A549 (cell line): ENCODE measurements at regions not wholly inside any gene's neighbourhood (a gene's known extent, or its start where the extent isn't known, plus 50 kb on each side); places are given as distances from the start of the nearest gene placed in this dataset.

ENCODE experiments used
- ATAC-seq, 2 experiments: fragments of 200-7000 bp in 1 of 2; fragments of >200 bp in 1 of 2; cut with Nextera tagmentation in 1 of 2; cut with Tn5 transposase in 1 of 2; 3 replicates each; pipeline versions ENCODE4 v1.8.0 to v1.9.1; 2018 to 2020; ENCODE audit warnings: mild to moderate bottlenecking in 1 of 2, moderate library complexity in 1 of 2
- CTCF ChIA-PET: fragments of 300-600 bp; sonication (Branson Sonifier 250); formaldehyde crosslinking; extraction: SDS; loops from one replicate; lab custom pipeline; 2021; ENCODE audit warnings: antibody characterized with exemption, inconsistent platforms; lab: Yijun Ruan, JAX
- POLR2A ChIA-PET: fragments of 350-600 bp; formaldehyde crosslinking; extraction: SDS; loops from one replicate; lab custom pipeline; 2021; ENCODE audit warnings: antibody characterized with exemption, inconsistent platforms; lab: Yijun Ruan, JAX
- DNase-seq, 2 experiments: peaks; one replicate each; pipeline versions ENCODE4 v3.0.0 to v3.0.0-alpha.2; 2011 to 2016; ENCODE audit warnings: low read depth in 1 of 2, low spot score in 1 of 2
- FAIRE-seq: peaks from 2 replicates; lab custom pipeline; 2011; peaks lifted over from hg19 to GRCh38; lab: Jason Lieb, UNC
- H3K27ac ChIP-seq, 2 experiments: fragments of >200 bp; sonication (Bioruptor Twin); formaldehyde crosslinking; 3 replicates each; pipeline ENCODE4 v1.5.1; 2016 to 2017
- H3K4me1 ChIP-seq: fragments of >200 bp; sonication (Bioruptor Twin); formaldehyde crosslinking; 3 replicates; pipeline ENCODE4 v1.6.1; 2016
- H3K4me2 ChIP-seq: fragments of >200 bp; sonication (Bioruptor Twin); formaldehyde crosslinking; 3 replicates; pipeline ENCODE4 v1.6.1; 2016
- H3K4me3 ChIP-seq: fragments of >200 bp; sonication (Bioruptor Twin); formaldehyde crosslinking; 3 replicates; pipeline ENCODE4 v1.5.1; 2016
- H3K9me3 ChIP-seq: fragments of >200 bp; sonication (Bioruptor Twin); formaldehyde crosslinking; 3 replicates; pipeline ENCODE4 v1.6.1; 2016
- BHLHE40 ChIP-seq: IDR thresholded peaks from 2 replicates; pipeline ENCODE4 v1.6.1; 2012; ENCODE audit warnings: low read depth, low read length, inconsistent platforms
- CEBPB ChIP-seq, 2 experiments: fragments of >200 bp in 1 of 2; sonication (Bioruptor Twin) in 1 of 2; formaldehyde crosslinking in 1 of 2; IDR thresholded peaks; 2 replicates each; pipeline ENCODE4 v1.6.1; 2012 to 2016
- EHMT2 ChIP-seq: fragments of 200-600 bp; sonication (generic); IDR thresholded peaks from 2 replicates; pipeline ENCODE4 v1.6.1; 2016; ENCODE audit warnings: antibody characterized with exemption, low read depth, mild to moderate bottlenecking, moderate library complexity
- EP300 ChIP-seq, 2 experiments: fragments of >200 bp; sonication (Bioruptor Twin); formaldehyde crosslinking; IDR thresholded peaks; 2 replicates in 1 of 2; 3 replicates in 1 of 2; pipeline ENCODE4 v1.6.1; 2016 to 2017
- FOSB ChIP-seq: fragments of 250-450 bp; sonication (Bioruptor Pico); IDR thresholded peaks from 2 replicates; pipeline ENCODE4 v1.5.0; 2020; ENCODE audit warnings: mild to moderate bottlenecking, moderate library complexity
- FOSL2 ChIP-seq, 2 experiments: fragments of 450-650 bp in 1 of 2; fragments of >200 bp in 1 of 2; sonication (Bioruptor Twin) in 1 of 2; formaldehyde crosslinking; IDR thresholded peaks; 2 replicates each; pipeline versions ENCODE4 v1.5.0 to v1.6.1; 2016 to 2020; ENCODE audit warnings: mild to moderate bottlenecking in 1 of 2, moderate library complexity in 1 of 2
- HDAC2 ChIP-seq: fragments of 200-600 bp; sonication (generic); IDR thresholded peaks from 2 replicates; pipeline ENCODE4 v1.6.1; 2016
- HOXA7 ChIP-seq: fragments of 250-450 bp; sonication (Bioruptor Pico); IDR thresholded peaks from 2 replicates; pipeline ENCODE4 v1.5.0; 2020; ENCODE audit warnings: mild to moderate bottlenecking, moderate library complexity
- JUN ChIP-seq, 2 experiments: fragments of >200 bp; sonication (Bioruptor Twin); formaldehyde crosslinking; IDR thresholded peaks; 2 replicates in 1 of 2; 3 replicates in 1 of 2; pipeline ENCODE4 v1.6.1; 2016 to 2017
- KDM5A ChIP-seq: fragments of 200-600 bp; sonication (generic); IDR thresholded peaks from 2 replicates; pipeline ENCODE4 v1.6.1; 2016; ENCODE audit warnings: antibody characterized with exemption, mild to moderate bottlenecking
- MAFK ChIP-seq: fragments of 450-650 bp; IDR thresholded peaks from 2 replicates; pipeline ENCODE4 v1.6.1; 2014; ENCODE audit not compliant: partially characterized antibody
- MAZ ChIP-seq: fragments of 150-350 bp; IDR thresholded peaks from 2 replicates; pipeline ENCODE4 v1.6.1; 2014; ENCODE audit warnings: antibody characterized with exemption, low read depth, low read length, borderline replicate concordance
- MYC ChIP-seq: IDR thresholded peaks from 2 replicates; pipeline ENCODE4 v1.6.1; 2012; ENCODE audit warnings: mild to moderate bottlenecking, inconsistent platforms, low read length, improper control_type of control experiment, borderline replicate concordance
- POLR2A ChIP-seq: IDR thresholded peaks from 2 replicates; pipeline ENCODE4 v1.6.1; 2012; ENCODE audit warnings: mild to moderate bottlenecking, low read length
- RAD21 ChIP-seq, 2 experiments: fragments of >200 bp in 1 of 2; sonication (Bioruptor Twin) in 1 of 2; formaldehyde crosslinking in 1 of 2; IDR thresholded peaks in 1 of 2; conservative IDR thresholded peaks in 1 of 2; 2 replicates in 1 of 2; 3 replicates in 1 of 2; pipeline ENCODE4 v1.6.1; 2012 to 2018; ENCODE audit warnings: inconsistent platforms in 1 of 2
- RARB ChIP-seq: fragments of 250-450 bp; sonication (Bioruptor Pico); IDR thresholded peaks from 2 replicates; pipeline ENCODE4 v1.8.0; 2021; ENCODE audit warnings: mild to moderate bottlenecking, moderate library complexity
- RFX5 ChIP-seq: fragments of 450-650 bp; IDR thresholded peaks from 2 replicates; pipeline ENCODE4 v1.7.1; 2014; ENCODE audit warnings: antibody characterized with exemption, mild to moderate bottlenecking, moderate library complexity
- RNF2 ChIP-seq: fragments of 200-600 bp; sonication (generic); IDR thresholded peaks from 2 replicates; pipeline ENCODE4 v1.6.1; 2016; ENCODE audit warnings: low read depth, mild to moderate bottlenecking, antibody characterized with exemption, moderate library complexity, borderline replicate concordance
- SMC3 ChIP-seq: fragments of >200 bp; sonication (Bioruptor Twin); formaldehyde crosslinking; IDR thresholded peaks from 3 replicates; pipeline ENCODE4 v1.6.1; 2018; ENCODE audit warnings: inconsistent platforms
- TFCP2L1 ChIP-seq: fragments of 250-450 bp; sonication (Bioruptor Pico); IDR thresholded peaks from 2 replicates; pipeline ENCODE4 v1.5.0; 2021; ENCODE audit warnings: mild to moderate bottlenecking
- ZSCAN20 ChIP-seq: fragments of 250-450 bp; sonication (Bioruptor Pico); IDR thresholded peaks from 2 replicates; pipeline ENCODE4 v1.8.0; 2022; ENCODE audit warnings: mild to moderate bottlenecking, moderate library complexity
- WGBS: methylation state at CpG from one replicate; pipeline ENCODE4 v1.1.6; 2017; ENCODE audit errors: missing lambda C conversion rate; 5-methylcytosine and 5-hydroxymethylcytosine counted together
- TF ChIP-seq, protein P1 (sequence below): fragments of 150-350 bp; IDR thresholded peaks from 2 replicates; pipeline ENCODE4 v1.6.1; 2014; ENCODE audit warnings: low read depth, mild to moderate bottlenecking, low read length
- TF ChIP-seq, protein P2 (sequence below): IDR thresholded peaks from 2 replicates; pipeline ENCODE4 v1.6.1; 2012
- TF ChIP-seq, protein P3 (sequence below): fragments of 450-650 bp; IDR thresholded peaks from 2 replicates; pipeline ENCODE4 v1.6.1; 2014; ENCODE audit warnings: antibody characterized with exemption

DNA sequence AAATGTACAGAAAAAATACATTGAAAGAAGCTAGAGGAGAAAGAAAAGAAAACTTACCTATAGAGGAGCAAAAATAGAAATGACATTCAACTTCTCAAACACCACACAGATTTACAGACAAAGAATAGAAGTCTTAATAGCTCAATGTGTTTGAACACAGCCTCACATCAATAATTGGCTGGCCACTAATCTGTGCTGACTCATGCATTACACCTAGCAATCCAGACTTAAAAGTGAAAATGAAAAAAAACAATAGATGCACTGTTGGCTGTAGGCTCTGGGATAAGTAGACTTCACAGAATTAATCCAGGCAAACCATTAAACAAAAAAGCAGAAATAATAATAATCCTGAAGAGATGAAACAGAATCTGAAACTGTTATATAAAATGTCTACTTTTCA lies 961.3 kb upstream of the CELF4 start:
- CTCF ChIA-PET, result no interaction called here
- DNase-seq (no peak), ATAC-seq (no peak), FAIRE-seq (no peak)
- H3K27ac ChIP-seq, result no peak overlapping the region
- POLR2A ChIA-PET, result no interaction called here
- H3K9me3 ChIP-seq, result no peaks in the 10 kb centered on the region
- TF ChIP-seq BHLHE40 (no peak), MAFK (no peak), POLR2A (no peak), SMC3 (no peak), HDAC2 (no peak), RFX5 (no peak), MYC (no peak), HOXA7 (CRISPR knock-in tag) (no peak), RAD21 (conservative IDR thresholded peaks at IDR 0.05 in 1 of 2, IDR thresholded peaks at IDR 0.05 in 1 of 2) (no peak), CEBPB (IDR thresholded peaks at IDR 0.05) (no peak), ZSCAN20 (no peak), FOSL2 (IDR thresholded peaks at IDR 0.05) (no peak), FOSL2 (CRISPR knock-in tag; IDR thresholded peaks at IDR 0.05) (no peak), EHMT2 (no peak), TFCP2L1 (no peak)
- TF ChIP-seq, protein P1, sequence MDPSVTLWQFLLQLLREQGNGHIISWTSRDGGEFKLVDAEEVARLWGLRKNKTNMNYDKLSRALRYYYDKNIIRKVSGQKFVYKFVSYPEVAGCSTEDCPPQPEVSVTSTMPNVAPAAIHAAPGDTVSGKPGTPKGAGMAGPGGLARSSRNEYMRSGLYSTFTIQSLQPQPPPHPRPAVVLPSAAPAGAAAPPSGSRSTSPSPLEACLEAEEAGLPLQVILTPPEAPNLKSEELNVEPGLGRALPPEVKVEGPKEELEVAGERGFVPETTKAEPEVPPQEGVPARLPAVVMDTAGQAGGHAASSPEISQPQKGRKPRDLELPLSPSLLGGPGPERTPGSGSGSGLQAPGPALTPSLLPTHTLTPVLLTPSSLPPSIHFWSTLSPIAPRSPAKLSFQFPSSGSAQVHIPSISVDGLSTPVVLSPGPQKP, result no peak
- TF ChIP-seq, protein P2, sequence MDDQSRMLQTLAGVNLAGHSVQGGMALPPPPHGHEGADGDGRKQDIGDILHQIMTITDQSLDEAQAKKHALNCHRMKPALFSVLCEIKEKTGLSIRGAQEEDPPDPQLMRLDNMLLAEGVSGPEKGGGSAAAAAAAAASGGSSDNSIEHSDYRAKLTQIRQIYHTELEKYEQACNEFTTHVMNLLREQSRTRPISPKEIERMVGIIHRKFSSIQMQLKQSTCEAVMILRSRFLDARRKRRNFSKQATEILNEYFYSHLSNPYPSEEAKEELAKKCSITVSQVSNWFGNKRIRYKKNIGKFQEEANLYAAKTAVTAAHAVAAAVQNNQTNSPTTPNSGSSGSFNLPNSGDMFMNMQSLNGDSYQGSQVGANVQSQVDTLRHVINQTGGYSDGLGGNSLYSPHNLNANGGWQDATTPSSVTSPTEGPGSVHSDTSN, result no peak
- no peaks in the 10 kb centered on the region for H3K4me1 ChIP-seq
- H3K4me2 ChIP-seq, result no peak overlapping the region
- H3K4me3 ChIP-seq, result no peak overlapping the region

DNA sequence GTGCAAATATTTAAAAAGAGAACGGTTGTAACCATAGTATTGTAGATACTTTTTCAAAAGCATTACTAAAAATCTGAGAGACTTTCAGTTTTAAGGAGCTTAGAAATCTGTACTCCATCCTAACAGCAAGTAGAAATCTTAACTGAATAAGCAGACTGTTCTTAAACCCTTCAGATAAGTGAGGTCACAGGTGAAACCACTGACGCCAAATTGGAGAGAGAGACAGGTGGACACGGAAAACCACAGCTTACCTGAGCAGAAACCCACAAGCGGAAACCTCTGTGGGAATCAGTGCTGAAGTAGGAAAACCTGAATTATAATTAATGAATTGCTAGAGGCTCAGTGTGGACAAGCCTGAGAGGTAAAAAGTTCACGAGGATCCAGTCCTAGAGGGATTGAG lies 959.4 kb upstream of the CELF4 start:
- H3K4me1 ChIP-seq, result no peaks in the 10 kb centered on the region
- POLR2A ChIA-PET, result no interaction called here
- ATAC-seq (no peak), DNase-seq (no peak)
- H3K4me2 ChIP-seq, result no peak overlapping the region
- WGBS, result 22% methylated on average over 5 of the region's 5 CpGs
- TF ChIP-seq MAFK, result no peak
- TF ChIP-seq SMC3, result no peak
- no peak for TF ChIP-seq FOSB (CRISPR knock-in tag)
- no peak for TF ChIP-seq RFX5
- no peak for TF ChIP-seq JUN (IDR thresholded peaks at IDR 0.05)
- no peak for TF ChIP-seq RNF2
- TF ChIP-seq RARB, result no peak
- TF ChIP-seq, protein P3, sequence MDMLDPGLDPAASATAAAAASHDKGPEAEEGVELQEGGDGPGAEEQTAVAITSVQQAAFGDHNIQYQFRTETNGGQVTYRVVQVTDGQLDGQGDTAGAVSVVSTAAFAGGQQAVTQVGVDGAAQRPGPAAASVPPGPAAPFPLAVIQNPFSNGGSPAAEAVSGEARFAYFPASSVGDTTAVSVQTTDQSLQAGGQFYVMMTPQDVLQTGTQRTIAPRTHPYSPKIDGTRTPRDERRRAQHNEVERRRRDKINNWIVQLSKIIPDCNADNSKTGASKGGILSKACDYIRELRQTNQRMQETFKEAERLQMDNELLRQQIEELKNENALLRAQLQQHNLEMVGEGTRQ, result no peak
- TF ChIP-seq MAZ, result no peak
- no peak for TF ChIP-seq KDM5A
- TF ChIP-seq, protein P1, result no peak
- no peak for TF ChIP-seq POLR2A
- TF ChIP-seq HOXA7 (CRISPR knock-in tag), result no peak
- no peak for TF ChIP-seq EP300 (IDR thresholded peaks at IDR 0.05)
- TF ChIP-seq, all 56 proteins: peak for 0
- no peak for FAIRE-seq
- Histone ChIP-seq H3K27ac (no peak overlapping the region), H3K9me3 (no peaks in the 10 kb centered on the region), H3K4me3 (no peak overlapping the region)
- CTCF ChIA-PET, result no interaction called here
